Mammary epithelial cell (primary cell): ENCODE measurements at regions not wholly inside any gene's neighbourhood (a gene's known extent, or its start where the extent isn't known, plus 50 kb on each side); places are given as distances from the start of the nearest gene placed in this dataset.

Experiments
- CTCF ChIP-seq, 2 donors: IDR thresholded peaks in 1 of 2; conservative IDR thresholded peaks in 1 of 2; 2 replicates each; pipeline ENCODE4 v1.5.1; 2011 to 2012; ENCODE audit warnings: inconsistent platforms in 2 of 2, low read length in 2 of 2, mild to moderate bottlenecking in 2 of 2, control low read depth in 1 of 2, low read depth in 1 of 2; ENCODE audit not compliant: insufficient read depth in 1 of 2; ENCODE audit errors: extremely low read depth in 1 of 2
- EZH2 ChIP-seq: IDR thresholded peaks from 2 replicates; pipeline ENCODE4 v1.6.1; 2012; ENCODE audit warnings: low read length, inconsistent platforms, borderline replicate concordance

- TF ChIP-seq CTCF (conservative IDR thresholded peaks at IDR 0.05 in 1 of 2, IDR thresholded peaks at IDR 0.05 in 1 of 2; ENCODE audit: extremely low read depth in 1 of 2, insufficient read depth in 1 of 2, low read depth in 1 of 2, low read length in 2 of 2) (no peak), EZH2 (no peak)
Observed at GRCh38 chr22:46084943-46085827, 65.1 kb upstream of the PPARA start.
